ENCODE measurements at regions not wholly inside any gene's neighbourhood (a gene's known extent, or its start where the extent isn't known, plus 50 kb on each side); places are given as distances from the start of the nearest gene placed in this dataset.

GRCh38 chr5:96533371-96533770, 100.3 kb upstream of the PCSK1 start:
- Histone ChIP-seq H3K14ac (ENCODE audit: insufficient read length) (no peak overlapping the region), H2BK12ac (ENCODE audit: low read depth, low read length) (no peak overlapping the region), H2BK120ac (replicated peaks; ENCODE audit: low read depth, low read length) (no peak overlapping the region), H2AFZ (ENCODE audit: low read length) (no peak overlapping the region), H3K18ac (ENCODE audit: extremely low read depth, low read length) (no peak overlapping the region), H3K27ac (ENCODE audit: low read depth, low read length) (no peak overlapping the region), H3K4me2 (ENCODE audit: insufficient read depth in 1 of 2, low read depth in 2 of 2, low read length in 2 of 2) (no peak overlapping the region), H3K4me3 (ENCODE audit: extremely low read depth in 1 of 4, insufficient read depth in 2 of 4, low read depth in 3 of 4, low read length in 4 of 4) (no peak overlapping the region), H2AK5ac (ENCODE audit: low read depth, low read length) (no peak overlapping the region), H4K20me1 (replicated peaks in 1 of 2; ENCODE audit: control insufficient read depth in 1 of 2, insufficient read depth in 2 of 2, low read length in 2 of 2) (no peaks in the 10 kb centered on the region), H3K56ac (replicated peaks; ENCODE audit: insufficient read length, low read depth, low read length) (no peak overlapping the region), H3K27me3 (replicated peaks in 1 of 4; ENCODE audit: control insufficient read depth in 3 of 4, extremely low read depth in 1 of 4, insufficient read depth in 3 of 4, low read length in 3 of 4) (no peaks in the 10 kb centered on the region), H2BK15ac (ENCODE audit: low read length) (no peak overlapping the region), H3K23ac (ENCODE audit: insufficient read length) (no peak overlapping the region), H3K36me3 (ENCODE audit: control insufficient read depth in 2 of 4, insufficient read depth in 4 of 4, low read length in 3 of 4) (no peaks in the 10 kb centered on the region), H3K79me1 (ENCODE audit: low read depth, low read length) (no peaks in the 10 kb centered on the region), H2BK20ac (ENCODE audit: low read length) (no peak overlapping the region), H4K91ac (replicated peaks; ENCODE audit: insufficient read length, low read length) (no peak overlapping the region), H3K9ac (replicated peaks in 1 of 4; ENCODE audit: extremely low read depth in 1 of 4, low read depth in 3 of 4, low read length in 3 of 4) (no peak overlapping the region), H4K8ac (ENCODE audit: extremely low read depth, insufficient read depth, low read length) (no peak overlapping the region), H3K23me2 (ENCODE audit: low read depth, low read length) (no peaks in the 10 kb centered on the region), H2BK5ac (ENCODE audit: low read depth, low read length) (no peak overlapping the region), H3K9me3 (ENCODE audit: insufficient read depth in 2 of 2, low read depth in 1 of 2, low read length in 1 of 2) (no peaks in the 10 kb centered on the region), H3K4me1 (replicated peaks in 1 of 4; ENCODE audit: control insufficient read depth in 3 of 4, insufficient read depth in 4 of 4, low read length in 3 of 4) (no peaks in the 10 kb centered on the region), H4K5ac (ENCODE audit: insufficient read length, low read depth, low read length) (no peak overlapping the region), H3K4ac (replicated peaks; ENCODE audit: insufficient read length, low read depth, low read length) (no peak overlapping the region), H3K79me2 (ENCODE audit: control insufficient read depth in 1 of 2, insufficient read depth in 2 of 2, low read length in 2 of 2) (no peaks in the 10 kb centered on the region)
- FAIRE-seq = no peak
- ChIA-PET POLR2A (ENCODE audit: partially characterized antibody) (no interaction called here), CTCF (ENCODE audit: partially characterized antibody) (no interaction called here)
- no peak for DNase-seq (ENCODE audit: low read depth in 1 of 2, low spot score in 2 of 2)
- 94% methylated on average over 4 of the region's 4 CpGs; no CpG with 5 or more reads in 1 of the 2 experiments for WGBS, 2 experiments (ENCODE audit: extremely low coverage in 1 of 2, insufficient coverage in 1 of 2, insufficient read length in 1 of 2, insufficient replicate concordance in 2 of 2, low coverage in 1 of 2, low lambda C conversion rate in 2 of 2, missing lambda C conversion rate in 1 of 2)
- TF ChIP-seq CHD1 (IDR thresholded peaks at IDR 0.05; ENCODE audit: low read depth, low read length) = no peak
- TF ChIP-seq TAF1 (IDR thresholded peaks at IDR 0.05; ENCODE audit: low read depth, low read length) = no peak
- TF ChIP-seq EP300 (IDR thresholded peaks at IDR 0.05; ENCODE audit: borderline replicate concordance in 1 of 2, low read depth in 2 of 2, low read length in 2 of 2) = no peak
- TF ChIP-seq CHD2 (IDR thresholded peaks at IDR 0.05; ENCODE audit: low read length) = no peak
- no peak for TF ChIP-seq CBX8 (IDR thresholded peaks at IDR 0.05; ENCODE audit: borderline replicate concordance, low read depth, low read length)
- no peak for TF ChIP-seq RNF2 (IDR thresholded peaks at IDR 0.05; ENCODE audit: borderline replicate concordance, low read depth, low read length, missing control alignments, poor library complexity, severe bottlenecking)
- no peak for TF ChIP-seq JUND (IDR thresholded peaks at IDR 0.05; ENCODE audit: low read length)
- TF ChIP-seq EZH2 (IDR thresholded peaks at IDR 0.05; ENCODE audit: low read depth, low read length, severe bottlenecking) = no peak
- no peak for TF ChIP-seq NRF1 (IDR thresholded peaks at IDR 0.05; ENCODE audit: low read depth, low read length)
- TF ChIP-seq RFX5 (IDR thresholded peaks at IDR 0.05; ENCODE audit: borderline replicate concordance, low read depth, low read length) = no peak
- no peak for TF ChIP-seq BACH1 (IDR thresholded peaks at IDR 0.05; ENCODE audit: low read length)
- no peak for TF ChIP-seq SP4 (IDR thresholded peaks at IDR 0.05; ENCODE audit: low read length)
- no peak for TF ChIP-seq FOSL1 (IDR thresholded peaks at IDR 0.05; ENCODE audit: insufficient read depth, low read depth, low read length)
- TF ChIP-seq POLR2AphosphoS5 (IDR thresholded peaks at IDR 0.05; ENCODE audit: low read depth, low read length) = no peak
- TF ChIP-seq TBP (IDR thresholded peaks at IDR 0.05; ENCODE audit: low read depth, low read length) = no peak
- TF ChIP-seq HDAC6 (IDR thresholded peaks at IDR 0.05; ENCODE audit: low read depth, low read length) = no peak
- no peak for TF ChIP-seq EGR1 (IDR thresholded peaks at IDR 0.05; ENCODE audit: borderline replicate concordance, low read depth, low read length)

Measured in H1 (cell line).